Spleen (tissue), 11 donors: ENCODE measurements at regions not wholly inside any gene's neighbourhood (a gene's known extent, or its start where the extent isn't known, plus 50 kb on each side); places are given as distances from the start of the nearest gene placed in this dataset.

ENCODE experiments used
- DNase-seq: peaks from one replicate; pipeline ENCODE4 v3.0.0-alpha.2; 2020
- H3K27ac ChIP-seq, 8 donors: fragments of 200-600 bp; sonication (generic) in 7 of 8; 1 replicate in 4 of 8; 2 replicates in 4 of 8; pipeline versions ENCODE4 v1.5.0 to v1.8.0; 2016 to 2021; ENCODE audit warnings: inconsistent platforms in 4 of 8, mild to moderate bottlenecking in 4 of 8, moderate library complexity in 1 of 8
- H3K27me3 ChIP-seq, 7 donors: fragments of 200-600 bp; sonication (generic) in 6 of 7; replicated peaks in 1 of 7; 1 replicate in 4 of 7; 2 replicates in 3 of 7; pipeline versions ENCODE4 v1.5.0 to v1.8.0; 2016 to 2021; ENCODE audit warnings: inconsistent platforms in 3 of 7, mild to moderate bottlenecking in 1 of 7
- H3K36me3 ChIP-seq, 6 donors: fragments of 200-600 bp; sonication (generic) in 5 of 6; 1 replicate in 4 of 6; 2 replicates in 2 of 6; pipeline versions ENCODE4 v1.5.0 to v1.8.0; 2016 to 2021; ENCODE audit warnings: inconsistent platforms in 2 of 6
- H3K4me1 ChIP-seq, 6 donors: fragments of 200-600 bp; sonication (generic) in 5 of 6; 1 replicate in 3 of 6; 2 replicates in 3 of 6; pipeline versions ENCODE4 v1.5.0 to v1.8.0; 2016 to 2021; ENCODE audit warnings: inconsistent platforms in 3 of 6
- H3K4me3 ChIP-seq, 8 donors: fragments of 200-600 bp; sonication (generic) in 7 of 8; 1 replicate in 4 of 8; 2 replicates in 4 of 8; pipeline versions ENCODE4 v1.5.0 to v1.8.0; 2016 to 2021; ENCODE audit warnings: inconsistent platforms in 4 of 8, mild to moderate bottlenecking in 4 of 8, moderate library complexity in 2 of 8
- H3K9me3 ChIP-seq, 8 donors: fragments of 200-600 bp; sonication (generic) in 7 of 8; 1 replicate in 4 of 8; 2 replicates in 4 of 8; pipeline versions ENCODE4 v1.5.0 to v1.8.0; 2016 to 2021; ENCODE audit warnings: inconsistent platforms in 4 of 8
- POLR2A ChIP-seq, 3 donors: fragments of 450-650 bp; IDR thresholded peaks; one replicate each; pipeline ENCODE4 v1.5.1; 2017; ENCODE audit warnings: antibody characterized with exemption in 3 of 3, mild to moderate bottlenecking in 1 of 3
- POLR2AphosphoS5 ChIP-seq, 3 donors: sonication (generic); formaldehyde crosslinking; IDR thresholded peaks; one replicate each; pipeline ENCODE4 v1.5.1; 2017; ENCODE audit warnings: antibody characterized with exemption in 3 of 3
- WGBS, 5 donors: extraction: QIAGEN DNeasy Blood & Tissue Kit in 3 of 5; methylation state at CpG; one replicate each; pipeline versions ENCODE4 v1.1.5 to v1.1.7; 2013 to 2018; 5-methylcytosine and 5-hydroxymethylcytosine counted together
- intact Hi-C: fragments of 100-400 bp; cut with DNase I; formaldehyde crosslinking; loops from one replicate; pipeline ENCODE4 v1.15.0; 2023; ENCODE audit warnings: low total_unique reads
- TF ChIP-seq, protein P1 (sequence below), 11 experiments: fragments of 200-600 bp in 7 of 11; fragments of 450-650 bp in 4 of 11; sonication (generic) in 4 of 11; IDR thresholded peaks in 8 of 11; conservative IDR thresholded peaks in 3 of 11; 1 replicate in 7 of 11; 2 replicates in 4 of 11; pipeline versions ENCODE4 v1.4.0 to v1.8.0; 2016 to 2021; ENCODE audit warnings: antibody characterized with exemption in 11 of 11, inconsistent platforms in 4 of 11, mild to moderate bottlenecking in 1 of 11
- donor health status: healthy with polysubstance abuse.
- donor health status: DM: no; HTN: no; CAD: no; lungs with moderate emphysema.
- donor health status: DM: no; HTN: no; CAD: no.
- donor health status: Bipolar disorder and iron deficiency.
- donor health status: healthy.
- donor health status: DM: no; HTN: no; CAD: no.
- donor health status: DM: yes; HTN: yes; CAD: no.

DNA sequence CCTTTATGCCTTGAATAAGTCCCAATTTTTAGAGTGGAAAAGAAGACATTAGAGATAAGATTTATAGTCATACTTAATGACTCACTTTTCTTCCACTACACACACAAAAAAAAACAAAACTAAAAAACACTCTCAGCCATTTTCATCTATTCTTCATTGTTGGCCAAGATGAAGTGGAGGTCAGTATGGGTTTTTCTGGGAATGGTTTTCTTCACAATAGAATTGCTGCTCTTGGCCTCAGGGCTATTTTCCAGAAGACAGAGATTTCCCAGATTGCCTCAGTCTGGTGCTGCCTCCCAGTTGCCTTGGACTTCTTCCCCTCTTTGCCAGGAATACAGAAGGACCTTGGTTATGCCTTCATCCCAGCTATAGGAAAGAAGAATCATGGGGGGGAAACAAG, 463.7 kb downstream of the TMEM232 start:
- no peak overlapping the region for H3K27ac ChIP-seq
- TF ChIP-seq POLR2AphosphoS5 (IDR thresholded peaks at IDR 0.05) (no peak), POLR2A (IDR thresholded peaks at IDR 0.05) (no peak)
- TF ChIP-seq, protein P1, sequence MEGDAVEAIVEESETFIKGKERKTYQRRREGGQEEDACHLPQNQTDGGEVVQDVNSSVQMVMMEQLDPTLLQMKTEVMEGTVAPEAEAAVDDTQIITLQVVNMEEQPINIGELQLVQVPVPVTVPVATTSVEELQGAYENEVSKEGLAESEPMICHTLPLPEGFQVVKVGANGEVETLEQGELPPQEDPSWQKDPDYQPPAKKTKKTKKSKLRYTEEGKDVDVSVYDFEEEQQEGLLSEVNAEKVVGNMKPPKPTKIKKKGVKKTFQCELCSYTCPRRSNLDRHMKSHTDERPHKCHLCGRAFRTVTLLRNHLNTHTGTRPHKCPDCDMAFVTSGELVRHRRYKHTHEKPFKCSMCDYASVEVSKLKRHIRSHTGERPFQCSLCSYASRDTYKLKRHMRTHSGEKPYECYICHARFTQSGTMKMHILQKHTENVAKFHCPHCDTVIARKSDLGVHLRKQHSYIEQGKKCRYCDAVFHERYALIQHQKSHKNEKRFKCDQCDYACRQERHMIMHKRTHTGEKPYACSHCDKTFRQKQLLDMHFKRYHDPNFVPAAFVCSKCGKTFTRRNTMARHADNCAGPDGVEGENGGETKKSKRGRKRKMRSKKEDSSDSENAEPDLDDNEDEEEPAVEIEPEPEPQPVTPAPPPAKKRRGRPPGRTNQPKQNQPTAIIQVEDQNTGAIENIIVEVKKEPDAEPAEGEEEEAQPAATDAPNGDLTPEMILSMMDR (IDR thresholded peaks at IDR 0.05 in 8 of 11, conservative IDR thresholded peaks at IDR 0.05 in 3 of 11): no peak
- intact Hi-C loops: no loop called here

DNA sequence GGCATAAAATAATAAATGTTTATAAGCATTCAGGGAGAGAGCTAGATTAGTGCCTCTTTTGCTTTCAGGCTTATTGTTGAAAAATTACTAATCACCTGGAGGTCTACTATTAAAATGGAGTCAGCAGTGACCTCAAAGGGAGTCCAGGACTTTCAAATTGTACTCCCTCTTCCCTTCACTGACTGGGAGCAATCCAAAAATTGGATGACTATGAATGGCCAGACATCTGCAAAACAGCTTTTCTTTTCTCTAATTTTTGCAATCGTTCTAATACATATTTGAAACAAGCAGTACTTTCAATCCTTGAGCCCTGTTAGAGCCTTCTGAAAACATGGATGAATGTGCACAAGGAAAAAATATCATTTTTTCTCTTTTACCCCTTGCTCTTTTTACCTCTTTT, 461.8 kb downstream of the TMEM232 start:
- Histone ChIP-seq H3K27ac (no peak overlapping the region), H3K4me3 (no peak overlapping the region), H3K9me3 (no peaks in the 10 kb centered on the region), H3K36me3 (no peaks in the 10 kb centered on the region), H3K4me1 (no peaks in the 10 kb centered on the region), H3K27me3 (no peaks in the 10 kb centered on the region)
- TF ChIP-seq POLR2AphosphoS5 (IDR thresholded peaks at IDR 0.05): no peak
- TF ChIP-seq, protein P1 (IDR thresholded peaks at IDR 0.05 in 8 of 11, conservative IDR thresholded peaks at IDR 0.05 in 3 of 11): no peak
- no peak for TF ChIP-seq POLR2A (IDR thresholded peaks at IDR 0.05)
- intact Hi-C loops: no loop called here
- 57 to 86% (median 63%) methylated on average over 1 of the region's 1 CpG for WGBS, 5 donors
- no peak for DNase-seq

More for the DNA sequence above, 463.7 kb downstream of the TMEM232 start:
- Histone ChIP-seq H3K4me1 (no peaks in the 10 kb centered on the region), H3K27me3 (no peaks in the 10 kb centered on the region), H3K9me3 (no peaks in the 10 kb centered on the region), H3K36me3 (no peaks in the 10 kb centered on the region), H3K4me3 (no peak overlapping the region)
- DNase-seq: no peak

DNA sequence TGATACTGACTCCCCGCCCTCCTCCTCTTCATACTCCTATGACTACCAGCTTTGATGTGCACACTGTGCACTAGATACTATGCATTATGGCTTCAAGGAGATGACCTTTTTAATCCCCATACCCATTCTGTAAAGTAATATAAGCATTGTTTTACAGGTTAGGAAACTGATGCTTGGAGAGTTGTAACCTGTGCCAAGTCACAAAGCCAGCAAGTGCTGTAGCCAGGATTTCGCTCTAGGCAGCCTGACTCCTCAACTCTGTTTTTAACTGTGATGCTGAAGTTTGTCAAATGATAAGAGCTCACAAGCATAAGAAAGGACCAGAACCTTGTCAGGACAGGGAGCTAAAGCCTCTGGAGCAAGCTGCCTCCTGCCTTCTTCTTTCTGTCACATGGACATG, 461.3 kb downstream of the TMEM232 start:
- Histone ChIP-seq H3K27me3 (no peaks in the 10 kb centered on the region), H3K9me3 (no peaks in the 10 kb centered on the region), H3K27ac (no peak overlapping the region), H3K4me1 (no peaks in the 10 kb centered on the region), H3K4me3 (no peak overlapping the region), H3K36me3 (no peaks in the 10 kb centered on the region)
- intact Hi-C loops: no loop called here
- no peak for DNase-seq
- 90 to 99% (median 94%) methylated on average over 2 of the region's 2 CpGs for WGBS, 5 donors
- no peak for TF ChIP-seq POLR2A (IDR thresholded peaks at IDR 0.05)

DNA sequence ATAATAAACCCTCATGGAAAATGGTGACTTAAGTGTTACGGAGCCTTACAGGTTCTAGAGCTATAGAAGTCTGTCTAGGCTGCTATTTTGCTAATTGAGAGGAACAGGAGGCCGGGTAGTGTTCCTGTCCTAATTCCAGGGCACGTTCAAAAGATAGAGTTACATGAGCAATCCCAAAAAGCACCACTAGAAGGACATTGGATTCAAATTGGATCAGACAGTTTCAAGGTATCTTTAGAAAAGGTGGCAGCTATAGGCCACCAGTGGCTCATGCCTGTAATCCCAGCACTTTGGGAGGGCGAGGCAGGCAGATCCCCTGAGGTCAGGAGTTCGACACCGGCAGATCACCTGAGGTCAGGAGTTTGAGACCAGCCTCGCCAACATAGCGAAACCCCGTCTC, 458.8 kb downstream of the TMEM232 start:
- no peak for TF ChIP-seq POLR2A (IDR thresholded peaks at IDR 0.05)
- TF ChIP-seq, protein P1 (IDR thresholded peaks at IDR 0.05 in 8 of 11, conservative IDR thresholded peaks at IDR 0.05 in 3 of 11): no peak
- TF ChIP-seq POLR2AphosphoS5 (IDR thresholded peaks at IDR 0.05): no peak
- no peaks in the 10 kb centered on the region for H3K4me1 ChIP-seq
- no peaks in the 10 kb centered on the region for H3K36me3 ChIP-seq
- 88 to 94% (median 89%) methylated on average over 9 of the region's 9 CpGs for WGBS, 5 donors
- H3K4me3 ChIP-seq: no peak overlapping the region
- intact Hi-C loops: no loop called here
- H3K9me3 ChIP-seq: no peaks in the 10 kb centered on the region
- no peak overlapping the region for H3K27ac ChIP-seq
- DNase-seq: no peak
- H3K27me3 ChIP-seq: no peaks in the 10 kb centered on the region

DNA sequence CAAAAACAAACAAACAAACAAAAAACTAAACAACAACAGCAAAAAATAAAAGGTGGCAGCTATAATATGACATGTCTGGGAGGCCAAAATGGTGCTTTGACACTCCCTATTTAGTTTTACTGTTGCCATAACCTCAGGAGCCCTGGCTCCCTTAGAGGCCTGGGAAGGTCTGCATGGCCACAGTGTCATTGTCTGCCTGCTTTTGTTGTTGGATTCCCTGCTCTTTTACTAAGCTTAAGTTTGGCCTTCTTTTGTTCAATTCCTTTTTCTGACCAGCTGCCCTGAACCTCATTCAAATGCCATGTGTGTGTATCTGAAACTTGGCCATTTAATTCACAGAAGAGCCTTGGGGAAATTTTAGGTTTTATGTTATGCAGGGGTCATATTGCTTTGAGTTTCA, 458.2 kb downstream of the TMEM232 start:
- TF ChIP-seq POLR2A (IDR thresholded peaks at IDR 0.05) (no peak), POLR2AphosphoS5 (IDR thresholded peaks at IDR 0.05) (no peak)
- TF ChIP-seq, protein P1 (IDR thresholded peaks at IDR 0.05 in 8 of 11, conservative IDR thresholded peaks at IDR 0.05 in 3 of 11): no peak
- no peak overlapping the region for H3K4me3 ChIP-seq
- intact Hi-C loops: no loop called here
- H3K9me3 ChIP-seq: no peaks in the 10 kb centered on the region
- DNase-seq: no peak
- no peaks in the 10 kb centered on the region for H3K27me3 ChIP-seq
- no peaks in the 10 kb centered on the region for H3K36me3 ChIP-seq
- no peak overlapping the region for H3K27ac ChIP-seq
- no peaks in the 10 kb centered on the region for H3K4me1 ChIP-seq
